CD14-positive monocyte (primary cell): ENCODE measurements at regions not wholly inside any gene's neighbourhood (a gene's known extent, or its start where the extent isn't known, plus 50 kb on each side); places are given as distances from the start of the nearest gene placed in this dataset.

Source experiments
- DNase-seq, 3 donors: peaks; one replicate each; pipeline ENCODE4 v3.0.0-alpha.2; 2011 to 2022
- H2AFZ ChIP-seq: 2 replicates; pipeline ENCODE4 v1.6.0; 2012; ENCODE audit warnings: mild to moderate bottlenecking, low read depth, low read length, inconsistent platforms; ENCODE audit not compliant: insufficient read depth, poor library complexity, severe bottlenecking
- H3K27ac ChIP-seq, 2 donors: 1 replicate in 1 of 2; 2 replicates in 1 of 2; pipeline ENCODE4 v1.5.1; 2012 to 2013; ENCODE audit warnings: low read length in 2 of 2, control low read depth in 1 of 2, inconsistent platforms in 1 of 2, low read depth in 1 of 2, mild to moderate bottlenecking in 1 of 2
- H3K27me3 ChIP-seq, 2 donors: one replicate each; pipeline versions ENCODE4 v1.6.0 to v1.6.1; 2011 to 2013; ENCODE audit warnings: low read length in 2 of 2; ENCODE audit not compliant: control insufficient read depth in 2 of 2, insufficient read depth in 2 of 2
- H3K36me3 ChIP-seq, 2 donors: replicated peaks in 1 of 2; 1 replicate in 1 of 2; 2 replicates in 1 of 2; pipeline versions ENCODE4 v1.5.1 to v1.6.1; 2012 to 2013; ENCODE audit warnings: low read length in 2 of 2, control low read depth in 1 of 2, inconsistent platforms in 1 of 2, mild to moderate bottlenecking in 1 of 2; ENCODE audit not compliant: insufficient read depth in 2 of 2, control insufficient read depth in 1 of 2
- H3K4me1 ChIP-seq, 2 donors: 1 replicate in 1 of 2; 2 replicates in 1 of 2; pipeline versions ENCODE4 v1.5.1 to v1.6.1; 2012 to 2013; ENCODE audit warnings: low read length in 2 of 2, control low read depth in 1 of 2, inconsistent platforms in 1 of 2, mild to moderate bottlenecking in 1 of 2, moderate library complexity in 1 of 2; ENCODE audit not compliant: insufficient read depth in 2 of 2, control insufficient read depth in 1 of 2
- H3K4me2 ChIP-seq: replicated peaks from 2 replicates; pipeline ENCODE3; 2012; ENCODE audit warnings: low read length, moderate library complexity, mild to moderate bottlenecking; ENCODE audit not compliant: poor library complexity, severe bottlenecking; ENCODE audit errors: extremely low read depth
- H3K4me3 ChIP-seq, 3 experiments: fragments of 200-600 bp in 1 of 3; sonication (generic) in 1 of 3; replicated peaks in 1 of 3; 1 replicate in 2 of 3; 2 replicates in 1 of 3; pipeline ENCODE4 v1.5.1; 2011 to 2013; ENCODE audit warnings: low read length in 3 of 3, mild to moderate bottlenecking in 3 of 3, control low read depth in 2 of 3, low read depth in 2 of 3, inconsistent platforms in 1 of 3, moderate library complexity in 1 of 3
- H3K79me2 ChIP-seq: 2 replicates; pipeline ENCODE4 v1.6.0; 2012; ENCODE audit warnings: mild to moderate bottlenecking, control low read depth, inconsistent platforms, low read length, moderate library complexity; ENCODE audit not compliant: insufficient read depth
- H3K9ac ChIP-seq: 2 replicates; pipeline ENCODE4 v1.6.0; 2017; ENCODE audit warnings: low read length, mild to moderate bottlenecking; ENCODE audit not compliant: insufficient read depth, poor library complexity, severe bottlenecking
- H3K9me3 ChIP-seq, 2 donors: replicated peaks in 1 of 2; 1 replicate in 1 of 2; 2 replicates in 1 of 2; pipeline versions ENCODE4 v1.5.1 to v1.6.1; 2012 to 2013; ENCODE audit warnings: low read length in 2 of 2, control low read depth in 1 of 2; ENCODE audit not compliant: control insufficient read depth in 1 of 2, insufficient read depth in 1 of 2
- H4K20me1 ChIP-seq: 2 replicates; pipeline ENCODE4 v1.6.0; 2012; ENCODE audit warnings: mild to moderate bottlenecking, low read length, control low read depth, moderate library complexity; ENCODE audit not compliant: insufficient read depth
- H3K27ac Mint-ChIP-seq, 7 donors: one replicate each; pipeline ENCODE4 v1.8.0; 2020; ENCODE audit warnings: mild to moderate bottlenecking in 7 of 7, mixed read lengths in 7 of 7, moderate library complexity in 6 of 7, inconsistent platforms in 2 of 7
- H3K27me3 Mint-ChIP-seq, 3 donors: one replicate each; pipeline ENCODE4 v1.8.0; 2021 to 2022; ENCODE audit warnings: low read depth in 3 of 3, mild to moderate bottlenecking in 3 of 3, mixed read lengths in 3 of 3, moderate library complexity in 3 of 3, inconsistent platforms in 1 of 3
- H3K36me3 Mint-ChIP-seq, 2 donors: one replicate each; pipeline ENCODE4 v1.8.0; 2020; ENCODE audit warnings: mixed read lengths in 2 of 2, inconsistent platforms in 1 of 2, mild to moderate bottlenecking in 1 of 2
- H3K4me1 Mint-ChIP-seq: one replicate; pipeline ENCODE4 v1.8.0; 2020; ENCODE audit warnings: mild to moderate bottlenecking, mixed read lengths
- H3K4me3 Mint-ChIP-seq, 2 donors: one replicate each; pipeline ENCODE4 v1.8.0; 2020; ENCODE audit warnings: mild to moderate bottlenecking in 2 of 2, mixed read lengths in 2 of 2, moderate library complexity in 1 of 2
- H3K9me3 Mint-ChIP-seq, 7 donors: one replicate each; pipeline ENCODE4 v1.8.0; 2020 to 2022; ENCODE audit warnings: mixed read lengths in 7 of 7, mild to moderate bottlenecking in 6 of 7, moderate library complexity in 6 of 7, inconsistent platforms in 2 of 7
- WGBS: methylation state at CpG from one replicate; pipeline ENCODE4 v1.1.5; 2013; ENCODE audit warnings: missing lambda C conversion rate; ENCODE audit not compliant: insufficient coverage; 5-methylcytosine and 5-hydroxymethylcytosine counted together
- intact Hi-C, 2 donors: fragments of 100-400 bp; cut with micrococcal nuclease; formaldehyde crosslinking; loops; one replicate each; pipeline versions ENCODE4 v1.15.0 to v1.15.1; 2023
- TF ChIP-seq, protein P1 (sequence below): fragments of 200-600 bp; IDR thresholded peaks from one replicate; pipeline ENCODE4 v1.8.0; 2022; ENCODE audit warnings: antibody characterized with exemption, mild to moderate bottlenecking

DNA sequence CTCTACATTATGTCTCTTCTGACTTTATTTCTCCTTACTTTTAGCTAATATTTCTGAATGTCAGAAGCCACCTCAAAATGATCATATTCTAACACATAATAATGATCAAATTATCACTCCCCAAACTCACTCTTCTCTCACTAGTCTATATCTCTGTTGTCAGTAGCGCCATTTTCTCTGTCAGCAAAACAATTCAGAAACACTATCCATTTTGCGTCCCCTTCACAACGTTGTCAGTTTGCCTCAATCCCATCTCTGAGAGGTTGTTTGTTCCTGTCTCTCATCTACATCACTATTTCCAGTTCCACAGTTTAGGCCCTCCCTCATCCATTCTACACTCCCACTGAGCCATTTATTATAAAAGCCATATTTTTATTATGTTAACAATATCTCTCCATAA is 1376.3 kb upstream of the ACVR2A start:
- no peak for DNase-seq
- TF ChIP-seq, protein P1, sequence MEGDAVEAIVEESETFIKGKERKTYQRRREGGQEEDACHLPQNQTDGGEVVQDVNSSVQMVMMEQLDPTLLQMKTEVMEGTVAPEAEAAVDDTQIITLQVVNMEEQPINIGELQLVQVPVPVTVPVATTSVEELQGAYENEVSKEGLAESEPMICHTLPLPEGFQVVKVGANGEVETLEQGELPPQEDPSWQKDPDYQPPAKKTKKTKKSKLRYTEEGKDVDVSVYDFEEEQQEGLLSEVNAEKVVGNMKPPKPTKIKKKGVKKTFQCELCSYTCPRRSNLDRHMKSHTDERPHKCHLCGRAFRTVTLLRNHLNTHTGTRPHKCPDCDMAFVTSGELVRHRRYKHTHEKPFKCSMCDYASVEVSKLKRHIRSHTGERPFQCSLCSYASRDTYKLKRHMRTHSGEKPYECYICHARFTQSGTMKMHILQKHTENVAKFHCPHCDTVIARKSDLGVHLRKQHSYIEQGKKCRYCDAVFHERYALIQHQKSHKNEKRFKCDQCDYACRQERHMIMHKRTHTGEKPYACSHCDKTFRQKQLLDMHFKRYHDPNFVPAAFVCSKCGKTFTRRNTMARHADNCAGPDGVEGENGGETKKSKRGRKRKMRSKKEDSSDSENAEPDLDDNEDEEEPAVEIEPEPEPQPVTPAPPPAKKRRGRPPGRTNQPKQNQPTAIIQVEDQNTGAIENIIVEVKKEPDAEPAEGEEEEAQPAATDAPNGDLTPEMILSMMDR = no peak
- Mint-ChIP-seq H3K4me3 (no peak overlapping the region), H3K9me3 (peaks cover 2 to 20% (median 8%) of the 10 kb centered on the region in 7 donors), H3K27ac (no peak overlapping the region), H3K4me1 (no peaks in the 10 kb centered on the region), H3K27me3 (no peaks in the 10 kb centered on the region), H3K36me3 (no peaks in the 10 kb centered on the region)
- Histone ChIP-seq H3K4me2 (no peak overlapping the region), H3K79me2 (no peaks in the 10 kb centered on the region), H3K4me3 (no peak overlapping the region), H3K9ac (no peak overlapping the region), H2AFZ (no peak overlapping the region), H3K9me3 (peaks cover 13% of the 10 kb centered on the region in 2 donors), H4K20me1 (no peaks in the 10 kb centered on the region), H3K4me1 (no peaks in the 10 kb centered on the region), H3K36me3 (no peaks in the 10 kb centered on the region), H3K27me3 (no peaks in the 10 kb centered on the region), H3K27ac (no peak overlapping the region)
- intact Hi-C loops = no loop called here
- WGBS = 92% methylated on average over 3 of the region's 3 CpGs

DNA sequence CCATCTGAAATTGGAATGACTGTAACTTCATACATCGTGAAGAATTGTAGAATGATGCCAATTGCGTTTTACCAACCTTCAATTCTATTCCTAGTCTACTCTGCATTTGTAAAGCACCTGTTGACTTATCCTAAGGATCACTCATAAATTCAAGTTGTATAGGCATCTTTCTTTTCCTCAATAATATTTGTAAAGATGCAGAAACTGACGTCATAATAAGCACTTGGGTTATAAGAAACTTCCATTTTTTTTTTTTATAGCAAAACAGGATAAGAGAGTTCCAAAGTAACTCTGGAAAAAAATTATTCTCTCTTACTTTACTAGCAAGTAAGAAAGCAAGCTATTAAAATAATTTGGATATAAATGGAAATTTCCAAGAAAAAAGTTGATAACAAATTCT is 1377.4 kb upstream of the ACVR2A start:
- intact Hi-C loops = no loop called here
- H3K9me3 Mint-ChIP-seq = peaks cover 2 to 23% (median 10%) of the 10 kb centered on the region in 7 donors
- no CpG with 5 or more reads among the region's 3 CpGs for WGBS

More for the DNA sequence above, 1377.4 kb upstream of the ACVR2A start:
- no peaks in the 10 kb centered on the region for H3K27me3 ChIP-seq
- peaks cover 13% of the 10 kb centered on the region in 2 donors for H3K9me3 ChIP-seq
- H3K4me2 ChIP-seq = no peak overlapping the region
- H3K4me3 ChIP-seq = no peak overlapping the region
- H3K4me3 Mint-ChIP-seq = no peak overlapping the region
- H3K27me3 Mint-ChIP-seq = peaks cover 0 to 4% (median 0%) of the 10 kb centered on the region in 3 donors
- no peaks in the 10 kb centered on the region for H3K4me1 ChIP-seq
- H3K9ac ChIP-seq = no peak overlapping the region
- no peaks in the 10 kb centered on the region for H3K36me3 ChIP-seq
- H3K79me2 ChIP-seq = no peaks in the 10 kb centered on the region
- no peak overlapping the region for H3K27ac ChIP-seq
- DNase-seq = no peak
- H3K4me1 Mint-ChIP-seq = no peaks in the 10 kb centered on the region
- no peak overlapping the region for H3K27ac Mint-ChIP-seq
- TF ChIP-seq, protein P1 = no peak
- H4K20me1 ChIP-seq = no peaks in the 10 kb centered on the region
- no peak overlapping the region for H2AFZ ChIP-seq
- no peaks in the 10 kb centered on the region for H3K36me3 Mint-ChIP-seq
